Stimulated activated CD8-positive, alpha-beta memory T cell treated with anti-CD3 and anti-CD28 coated beads, Interleukin-15, amount 100 ng/mL, for 48 hours (primary cell): ENCODE measurements at regions not wholly inside any gene's neighbourhood (a gene's known extent, or its start where the extent isn't known, plus 50 kb on each side); places are given as distances from the start of the nearest gene placed in this dataset.

Experiments
- DNase-seq, 2 donors: peaks; one replicate each; pipeline ENCODE4 v3.0.0-alpha.2; 2020; ENCODE audit warnings: low read depth in 2 of 2

- DNase-seq: no peak
Observed at GRCh38 chr10:128802062-128802461, 665.0 kb upstream of the MGMT start.

GRCh38 chr10:128803790-128804189, 663.3 kb upstream of the MGMT start:
- DNase-seq: no peak

GRCh38 chr10:128804411-128804810, 662.6 kb upstream of the MGMT start:
- DNase-seq: no peak

- DNase-seq: no peak
Observed at GRCh38 chr10:128808921-128809440, 658.1 kb upstream of the MGMT start.

GRCh38 chr10:128811511-128811910, 655.5 kb upstream of the MGMT start:
- no peak for DNase-seq

GRCh38 chr10:128812000-128812399, 655.0 kb upstream of the MGMT start:
- no peak for DNase-seq

GRCh38 chr10:128813574-128813973, 653.5 kb upstream of the MGMT start:
- no peak for DNase-seq

- no peak for DNase-seq
Observed at GRCh38 chr10:128814024-128814423, 653.0 kb upstream of the MGMT start.

GRCh38 chr10:128814782-128815181, 652.3 kb upstream of the MGMT start:
- no peak for DNase-seq

GRCh38 chr10:128816726-128817125, 650.3 kb upstream of the MGMT start:
- no peak for DNase-seq

GRCh38 chr10:128817636-128818035, 649.4 kb upstream of the MGMT start:
- no peak for DNase-seq

GRCh38 chr10:128820663-128821062, 646.4 kb upstream of the MGMT start:
- DNase-seq: no peak

GRCh38 chr10:128823201-128823600, 643.8 kb upstream of the MGMT start:
- no peak for DNase-seq

GRCh38 chr10:128825626-128826025, 641.4 kb upstream of the MGMT start:
- no peak for DNase-seq

GRCh38 chr10:128833671-128834070, 633.4 kb upstream of the MGMT start:
- no peak for DNase-seq

GRCh38 chr10:128835361-128835760, 631.7 kb upstream of the MGMT start:
- no peak for DNase-seq

- no peak for DNase-seq
Observed at GRCh38 chr10:128837478-128837877, 629.6 kb upstream of the MGMT start.

GRCh38 chr10:128839134-128839533, 627.9 kb upstream of the MGMT start:
- no peak for DNase-seq

GRCh38 chr10:128839701-128840100, 627.3 kb upstream of the MGMT start:
- no peak for DNase-seq

- no peak for DNase-seq
Observed at GRCh38 chr10:128843972-128844371, 623.1 kb upstream of the MGMT start.

- DNase-seq: no peak
Observed at GRCh38 chr10:128846927-128847326, 620.1 kb upstream of the MGMT start.

- no peak for DNase-seq
Observed at GRCh38 chr10:128848810-128849209, 618.2 kb upstream of the MGMT start.

GRCh38 chr10:128850647-128851046, 616.4 kb upstream of the MGMT start:
- DNase-seq: no peak

- DNase-seq: no peak
Observed at GRCh38 chr10:128851281-128851680, 615.8 kb upstream of the MGMT start.

- DNase-seq: no peak
Observed at GRCh38 chr10:128851726-128852125, 615.3 kb upstream of the MGMT start.
